Liver (tissue), 8 donors: ENCODE measurements at regions not wholly inside any gene's neighbourhood (a gene's known extent, or its start where the extent isn't known, plus 50 kb on each side); places are given as distances from the start of the nearest gene placed in this dataset.

Source experiments
- DNase-seq: peaks from one replicate; pipeline ENCODE4 v3.0.0-alpha.2; 2017; ENCODE audit warnings: low spot score
- H3K27ac ChIP-seq, 2 donors: one replicate each; pipeline ENCODE4 v1.7.0; 2013; ENCODE audit warnings: inconsistent platforms in 2 of 2, low read length in 2 of 2, control low read depth in 1 of 2, low read depth in 1 of 2, mild to moderate bottlenecking in 1 of 2
- H3K27me3 ChIP-seq, 4 donors: one replicate each; pipeline versions ENCODE4 v1.6.1 to v1.7.0; 2013; ENCODE audit warnings: low read length in 3 of 4, inconsistent platforms in 1 of 4, mild to moderate bottlenecking in 1 of 4, moderate library complexity in 1 of 4; ENCODE audit not compliant: control insufficient read depth in 4 of 4, insufficient read depth in 4 of 4
- H3K36me3 ChIP-seq, 4 donors: one replicate each; pipeline versions ENCODE4 v1.6.1 to v1.7.0; 2013; ENCODE audit warnings: low read length in 3 of 4, mild to moderate bottlenecking in 3 of 4, low read depth in 1 of 4, moderate library complexity in 1 of 4; ENCODE audit not compliant: control insufficient read depth in 4 of 4, insufficient read depth in 3 of 4
- H3K4me1 ChIP-seq, 4 donors: one replicate each; pipeline versions ENCODE4 v1.6.1 to v1.7.0; 2013; ENCODE audit warnings: low read length in 3 of 4, mild to moderate bottlenecking in 3 of 4, moderate library complexity in 1 of 4; ENCODE audit not compliant: control insufficient read depth in 4 of 4, insufficient read depth in 4 of 4
- H3K4me3 ChIP-seq, 3 donors: one replicate each; pipeline versions ENCODE4 v1.6.1 to v1.7.0; 2013; ENCODE audit warnings: low read length in 3 of 3, control low read depth in 1 of 3, low read depth in 1 of 3, mild to moderate bottlenecking in 1 of 3
- H3K9ac ChIP-seq, 2 donors: one replicate each; pipeline ENCODE4 v1.7.0; 2013; ENCODE audit warnings: low read length in 2 of 2, mild to moderate bottlenecking in 2 of 2, moderate library complexity in 2 of 2, control low read depth in 1 of 2, low read depth in 1 of 2
- H3K9me3 ChIP-seq, 4 donors: one replicate each; pipeline versions ENCODE4 v1.6.1 to v1.7.0; 2013; ENCODE audit warnings: low read length in 3 of 4; ENCODE audit not compliant: control insufficient read depth in 4 of 4
- EGR1 ChIP-seq, 2 donors: IDR thresholded peaks; 2 replicates each; pipeline ENCODE4 v1.6.1; 2016 to 2018; ENCODE audit warnings: antibody characterized with exemption in 2 of 2, low read depth in 2 of 2
- FOXA1 ChIP-seq: IDR thresholded peaks from 2 replicates; pipeline ENCODE4 v1.6.1; 2016; ENCODE audit warnings: antibody characterized with exemption
- FOXA2 ChIP-seq: IDR thresholded peaks from 2 replicates; pipeline ENCODE4 v1.6.1; 2016; ENCODE audit warnings: antibody characterized with exemption
- GABPA ChIP-seq, 2 donors: IDR thresholded peaks in 1 of 2; conservative IDR thresholded peaks in 1 of 2; 2 replicates each; pipeline ENCODE4 v1.6.1; 2016; ENCODE audit warnings: antibody characterized with exemption in 2 of 2, mild to moderate bottlenecking in 1 of 2, moderate library complexity in 1 of 2
- HNF4A ChIP-seq, 2 donors: conservative IDR thresholded peaks; 2 replicates each; pipeline ENCODE4 v1.6.1; 2016; ENCODE audit warnings: antibody characterized with exemption in 2 of 2, mild to moderate bottlenecking in 2 of 2
- HNF4G ChIP-seq: IDR thresholded peaks from 2 replicates; pipeline ENCODE4 v1.6.1; 2016; ENCODE audit warnings: antibody characterized with exemption
- NR2F2 ChIP-seq: IDR thresholded peaks from 2 replicates; pipeline ENCODE4 v1.6.1; 2016; ENCODE audit warnings: antibody characterized with exemption
- RXRA ChIP-seq, 2 donors: IDR thresholded peaks; 2 replicates each; pipeline ENCODE4 v1.6.1; 2017 to 2018; ENCODE audit warnings: antibody characterized with exemption in 2 of 2, mild to moderate bottlenecking in 1 of 2
- SP1 ChIP-seq: IDR thresholded peaks from 2 replicates; pipeline ENCODE4 v1.6.1; 2018; ENCODE audit warnings: antibody characterized with exemption, mild to moderate bottlenecking
- TAF1 ChIP-seq: conservative IDR thresholded peaks from 2 replicates; pipeline ENCODE4 v1.6.1; 2016; ENCODE audit warnings: antibody characterized with exemption, mild to moderate bottlenecking
- WGBS: extraction: QIAGEN DNeasy Blood & Tissue Kit; methylation state at CpG from one replicate; pipeline ENCODE4 v1.1.7; 2013; 5-methylcytosine and 5-hydroxymethylcytosine counted together
- TF ChIP-seq, protein P1 (sequence below): IDR thresholded peaks from 2 replicates; pipeline ENCODE4 v1.6.1; 2016; ENCODE audit warnings: antibody characterized with exemption
- TF ChIP-seq, protein P2 (sequence below): fragments of 150-350 bp; IDR thresholded peaks from 2 replicates; pipeline ENCODE4 v1.5.1; 2017; ENCODE audit warnings: improper control_type of control experiment, low read depth, low read length; ENCODE audit not compliant: missing input control
- TF ChIP-seq, protein P3 (sequence below): IDR thresholded peaks from 2 replicates; pipeline ENCODE4 v1.6.1; 2016; ENCODE audit warnings: antibody characterized with exemption
- donor health status: healthy.
- donor health status: healthy.
- donor health status: healthy.
- donor health status: healthy.
- donor health status: healthy.

DNA sequence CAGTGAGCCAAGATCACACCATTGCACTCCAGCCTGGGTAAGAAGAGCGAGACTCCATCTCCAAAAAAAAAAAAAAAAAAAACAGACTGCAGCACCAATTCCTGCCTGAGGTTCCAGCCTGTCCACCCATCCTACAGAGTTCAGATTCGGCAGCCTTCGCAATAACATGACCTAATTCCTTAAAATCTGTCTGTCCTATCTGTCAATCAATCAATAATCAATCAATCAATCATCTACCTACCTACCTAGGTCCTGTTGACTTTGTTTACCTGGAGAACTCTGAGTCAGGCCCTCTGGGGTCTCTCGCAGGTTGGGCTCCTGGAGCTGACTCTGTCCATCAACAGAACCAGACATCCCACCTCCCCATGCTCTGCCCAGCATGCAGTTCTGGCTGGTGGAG is 236.7 kb downstream of the ENGASE start:
- 86% methylated on average over 4 of the region's 4 CpGs for WGBS
- Histone ChIP-seq H3K27ac (no peak overlapping the region), H3K9ac (no peak overlapping the region), H3K9me3 (no peaks in the 10 kb centered on the region), H3K4me1 (peaks cover 0 to 5% (median under 1%) of the 10 kb centered on the region in 4 donors), H3K36me3 (no peaks in the 10 kb centered on the region), H3K27me3 (peaks cover 0 to 10% (median under 1%) of the 10 kb centered on the region in 4 donors), H3K4me3 (no peak overlapping the region)
- DNase-seq = no peak
- TF ChIP-seq, protein P1, sequence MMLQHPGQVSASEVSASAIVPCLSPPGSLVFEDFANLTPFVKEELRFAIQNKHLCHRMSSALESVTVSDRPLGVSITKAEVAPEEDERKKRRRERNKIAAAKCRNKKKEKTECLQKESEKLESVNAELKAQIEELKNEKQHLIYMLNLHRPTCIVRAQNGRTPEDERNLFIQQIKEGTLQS = no peak

DNA sequence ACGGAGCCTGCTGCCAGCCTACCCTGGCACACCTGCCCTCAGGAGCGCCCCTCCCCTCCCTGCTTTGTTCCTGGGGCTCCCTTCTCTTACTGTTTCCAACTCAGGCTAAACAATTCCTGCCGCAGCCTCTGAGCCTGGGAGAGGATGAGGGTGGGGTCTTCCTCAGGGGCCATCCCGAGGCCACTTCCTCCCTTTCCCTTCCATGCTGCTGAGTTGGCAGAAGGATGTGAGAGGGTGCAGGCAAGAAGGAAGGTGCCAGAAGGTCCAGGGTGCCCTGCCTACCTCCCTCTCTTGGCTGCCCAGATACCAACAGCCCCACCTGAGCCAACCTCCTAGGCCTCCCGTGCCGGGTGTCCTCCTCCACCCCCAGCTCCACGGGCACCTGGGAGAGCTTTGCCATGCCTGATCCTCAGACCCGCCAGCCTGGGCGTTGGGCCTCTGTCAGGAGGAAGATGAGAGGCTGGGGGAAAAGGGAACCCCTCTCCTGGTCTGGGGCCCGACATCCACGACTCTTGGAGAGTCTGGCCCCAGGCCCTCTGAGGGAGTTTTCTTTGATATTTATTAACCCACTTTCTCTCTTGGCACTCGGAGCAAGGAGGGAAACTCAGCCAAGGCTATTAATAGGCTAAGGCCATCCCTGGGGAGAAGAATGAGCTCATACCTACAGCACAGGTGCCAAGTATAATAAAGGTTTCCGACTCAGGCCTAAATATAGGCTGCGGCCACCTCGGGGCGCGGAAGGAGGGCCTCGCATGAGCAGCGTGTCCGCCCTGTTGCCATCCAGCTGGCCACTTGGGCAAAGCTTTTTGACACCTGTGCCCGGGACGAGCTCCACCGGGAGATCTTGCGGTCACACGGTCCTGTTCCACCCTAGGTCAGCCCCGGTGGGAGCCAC is 232.0 kb downstream of the ENGASE start:
- DNase-seq = no peak
- Histone ChIP-seq H3K36me3 (no peaks in the 10 kb centered on the region), H3K27me3 (peaks cover 0 to 8% (median under 1%) of the 10 kb centered on the region in 4 donors), H3K4me3 (no peak overlapping the region), H3K9ac (no peak overlapping the region), H3K27ac (no peak overlapping the region), H3K9me3 (no peaks in the 10 kb centered on the region), H3K4me1 (peaks cover 0 to 7% (median 4%) of the 10 kb centered on the region in 4 donors)
- 64% methylated on average over 26 of the region's 26 CpGs for WGBS
- TF ChIP-seq EGR1 (IDR thresholded peaks at IDR 0.05; ENCODE audit: low read depth in 2 of 2) (no peak), HNF4A (conservative IDR thresholded peaks at IDR 0.05) (no peak), HNF4G (no peak)

DNA sequence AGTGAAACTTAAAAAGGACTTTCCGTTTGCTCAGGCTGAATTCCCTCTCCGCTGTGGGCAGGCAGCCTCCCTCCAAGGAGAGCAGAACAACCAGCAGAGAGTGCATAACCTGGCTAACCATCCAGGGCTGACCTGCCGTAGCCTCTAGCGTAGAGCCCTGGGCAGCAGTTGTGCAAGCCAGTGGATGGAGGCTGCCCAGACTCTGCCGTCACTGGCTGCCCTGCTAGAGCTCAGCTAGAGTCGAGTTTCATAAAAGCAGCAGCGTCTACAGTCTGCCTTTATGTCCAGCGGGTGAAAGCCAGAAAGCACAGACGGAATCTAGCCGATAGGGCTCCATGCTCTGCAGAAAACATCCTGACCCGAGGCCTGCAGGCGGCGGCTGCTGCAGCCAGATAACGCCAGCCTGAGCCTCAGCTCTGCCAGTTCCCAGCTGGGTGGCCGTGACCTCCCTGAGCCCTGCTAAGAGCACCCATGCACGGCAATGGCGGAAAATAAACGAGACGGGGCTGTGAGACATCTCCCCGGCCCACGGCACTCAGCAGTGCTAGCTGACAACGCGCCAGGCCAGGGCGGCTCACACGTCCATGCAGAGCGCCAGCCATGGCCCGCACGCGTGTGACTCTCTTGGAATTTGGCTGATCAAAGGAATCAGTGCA is 231.3 kb downstream of the ENGASE start:
- H3K27ac ChIP-seq = no peak overlapping the region
- DNase-seq = no peak
- H3K9ac ChIP-seq = no peak overlapping the region
- H3K4me3 ChIP-seq = no peak overlapping the region
- H3K36me3 ChIP-seq = no peaks in the 10 kb centered on the region
- no peaks in the 10 kb centered on the region for H3K9me3 ChIP-seq
- TF ChIP-seq NR2F2 = peak; percentile 76
- TF ChIP-seq GABPA (IDR thresholded peaks at IDR 0.05 in 1 of 2, conservative IDR thresholded peaks at IDR 0.05 in 1 of 2) = no peak
- peak in 1 of 2 donors; percentile 33 for TF ChIP-seq RXRA (IDR thresholded peaks at IDR 0.05)
- 45% methylated on average over 29 of the region's 29 CpGs for WGBS
- H3K27me3 ChIP-seq = peaks cover 0 to 8% (median under 1%) of the 10 kb centered on the region in 4 donors
- peaks cover 0 to 7% (median 4%) of the 10 kb centered on the region in 4 donors for H3K4me1 ChIP-seq

DNA sequence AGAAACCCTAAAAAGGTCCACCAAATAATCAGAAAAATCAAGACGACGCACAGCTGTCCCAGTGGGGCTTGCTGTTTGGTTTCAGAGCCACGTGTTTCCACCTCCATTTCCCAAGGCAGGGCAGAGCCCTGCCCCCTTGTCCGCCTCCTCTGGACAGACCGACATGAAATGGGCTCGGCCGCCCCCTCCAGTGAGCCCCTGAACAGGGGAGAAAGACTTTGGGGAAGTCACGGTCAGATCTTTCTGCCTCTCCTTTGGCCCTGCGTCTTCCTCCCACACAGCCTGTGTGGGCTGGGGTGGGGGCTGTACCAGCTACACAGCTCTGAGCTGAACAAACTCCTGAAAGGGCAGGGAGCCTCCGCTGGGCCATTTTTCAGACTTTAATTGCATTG is 230.7 kb downstream of the ENGASE start:
- WGBS = 55% methylated on average over 10 of the region's 10 CpGs
- H3K27me3 ChIP-seq = peaks cover 0 to 4% (median under 1%) of the 10 kb centered on the region in 4 donors
- no peak overlapping the region for H3K27ac ChIP-seq
- H3K4me3 ChIP-seq = no peak overlapping the region
- no peaks in the 10 kb centered on the region for H3K9me3 ChIP-seq
- DNase-seq = no peak
- H3K4me1 ChIP-seq = peaks cover 0 to 7% (median 4%) of the 10 kb centered on the region in 4 donors
- no peak overlapping the region for H3K9ac ChIP-seq
- no peaks in the 10 kb centered on the region for H3K36me3 ChIP-seq
- TF ChIP-seq TAF1 = no peak
- TF ChIP-seq NR2F2 = no peak
- TF ChIP-seq FOXA1 = no peak
- no peak for TF ChIP-seq FOXA2
- no peak for TF ChIP-seq HNF4A (conservative IDR thresholded peaks at IDR 0.05)
- TF ChIP-seq GABPA (IDR thresholded peaks at IDR 0.05 in 1 of 2, conservative IDR thresholded peaks at IDR 0.05 in 1 of 2) = no peak
- no peak for TF ChIP-seq EGR1 (IDR thresholded peaks at IDR 0.05; ENCODE audit: low read depth in 2 of 2)
- TF ChIP-seq, protein P2, sequence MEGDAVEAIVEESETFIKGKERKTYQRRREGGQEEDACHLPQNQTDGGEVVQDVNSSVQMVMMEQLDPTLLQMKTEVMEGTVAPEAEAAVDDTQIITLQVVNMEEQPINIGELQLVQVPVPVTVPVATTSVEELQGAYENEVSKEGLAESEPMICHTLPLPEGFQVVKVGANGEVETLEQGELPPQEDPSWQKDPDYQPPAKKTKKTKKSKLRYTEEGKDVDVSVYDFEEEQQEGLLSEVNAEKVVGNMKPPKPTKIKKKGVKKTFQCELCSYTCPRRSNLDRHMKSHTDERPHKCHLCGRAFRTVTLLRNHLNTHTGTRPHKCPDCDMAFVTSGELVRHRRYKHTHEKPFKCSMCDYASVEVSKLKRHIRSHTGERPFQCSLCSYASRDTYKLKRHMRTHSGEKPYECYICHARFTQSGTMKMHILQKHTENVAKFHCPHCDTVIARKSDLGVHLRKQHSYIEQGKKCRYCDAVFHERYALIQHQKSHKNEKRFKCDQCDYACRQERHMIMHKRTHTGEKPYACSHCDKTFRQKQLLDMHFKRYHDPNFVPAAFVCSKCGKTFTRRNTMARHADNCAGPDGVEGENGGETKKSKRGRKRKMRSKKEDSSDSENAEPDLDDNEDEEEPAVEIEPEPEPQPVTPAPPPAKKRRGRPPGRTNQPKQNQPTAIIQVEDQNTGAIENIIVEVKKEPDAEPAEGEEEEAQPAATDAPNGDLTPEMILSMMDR = no peak
- TF ChIP-seq, protein P3, sequence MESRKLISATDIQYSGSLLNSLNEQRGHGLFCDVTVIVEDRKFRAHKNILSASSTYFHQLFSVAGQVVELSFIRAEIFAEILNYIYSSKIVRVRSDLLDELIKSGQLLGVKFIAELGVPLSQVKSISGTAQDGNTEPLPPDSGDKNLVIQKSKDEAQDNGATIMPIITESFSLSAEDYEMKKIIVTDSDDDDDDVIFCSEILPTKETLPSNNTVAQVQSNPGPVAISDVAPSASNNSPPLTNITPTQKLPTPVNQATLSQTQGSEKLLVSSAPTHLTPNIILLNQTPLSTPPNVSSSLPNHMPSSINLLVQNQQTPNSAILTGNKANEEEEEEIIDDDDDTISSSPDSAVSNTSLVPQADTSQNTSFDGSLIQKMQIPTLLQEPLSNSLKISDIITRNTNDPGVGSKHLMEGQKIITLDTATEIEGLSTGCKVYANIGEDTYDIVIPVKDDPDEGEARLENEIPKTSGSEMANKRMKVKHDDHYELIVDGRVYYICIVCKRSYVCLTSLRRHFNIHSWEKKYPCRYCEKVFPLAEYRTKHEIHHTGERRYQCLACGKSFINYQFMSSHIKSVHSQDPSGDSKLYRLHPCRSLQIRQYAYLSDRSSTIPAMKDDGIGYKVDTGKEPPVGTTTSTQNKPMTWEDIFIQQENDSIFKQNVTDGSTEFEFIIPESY = no peak
- TF ChIP-seq HNF4G = no peak
- no peak for TF ChIP-seq SP1
